ENCODE measurements at regions not wholly inside any gene's neighbourhood (a gene's known extent, or its start where the extent isn't known, plus 50 kb on each side); places are given as distances from the start of the nearest gene placed in this dataset.

- no peak overlapping the region for H3K27ac ChIP-seq
- H3K9me3 ChIP-seq, result no peaks in the 10 kb centered on the region
- H3K4me1 ChIP-seq, result no peaks in the 10 kb centered on the region
- H3K4me3 ChIP-seq, result no peak overlapping the region
- peaks cover 0 to 8% (median 0%) of the 10 kb centered on the region in 9 donors for H3K36me3 ChIP-seq
- intact Hi-C loops (cut with DNase I), result no loop called here
- ATAC-seq (peak in 1 of 8 donors; percentile 73), DNase-seq (no peak)
- no peak for TF ChIP-seq CTCF (IDR thresholded peaks at IDR 0.05)
- no peaks in the 10 kb centered on the region for H3K27me3 ChIP-seq
- WGBS, 2 donors, result 76 to 83% methylated on average over 11 of the region's 11 CpGs
Observed at GRCh38 chrX:7330971-7331746, 183.2 kb upstream of the PUDP start.

GRCh38 chrX:7330556-7330955 lies 182.6 kb upstream of the PUDP start:
- no peaks in the 10 kb centered on the region for H3K4me1 ChIP-seq
- ATAC-seq (no peak), DNase-seq (no peak)
- no peaks in the 10 kb centered on the region for H3K27me3 ChIP-seq
- H3K9me3 ChIP-seq, result no peaks in the 10 kb centered on the region
- H3K27ac ChIP-seq, result no peak overlapping the region
- H3K4me3 ChIP-seq, result no peak overlapping the region
- H3K36me3 ChIP-seq, result peaks cover 0 to 8% (median 0%) of the 10 kb centered on the region in 9 donors
- intact Hi-C loops (cut with DNase I), result no loop called here
- no peak for TF ChIP-seq CTCF (IDR thresholded peaks at IDR 0.05)

GRCh38 chrX:7318661-7319060 lies 170.7 kb upstream of the PUDP start:
- intact Hi-C loops (cut with DNase I), result loop anchor here in 1 of 10 donors (10.0 kb wide), 1 partner anchor 56 kb away; no protein-coding TSS in a partner anchor
- no peaks in the 10 kb centered on the region for H3K36me3 ChIP-seq
- H3K27me3 ChIP-seq, result no peaks in the 10 kb centered on the region
- DNase-seq, result no peak
- no peak overlapping the region for H3K4me3 ChIP-seq
- H3K9me3 ChIP-seq, result no peaks in the 10 kb centered on the region
- no peak overlapping the region for H3K27ac ChIP-seq
- TF ChIP-seq CTCF (IDR thresholded peaks at IDR 0.05), result no peak
- no peak for ATAC-seq
- WGBS, 2 donors, result 92 to 96% methylated on average over 2 of the region's 2 CpGs
- H3K4me1 ChIP-seq, result no peaks in the 10 kb centered on the region

- H3K27me3 ChIP-seq, result no peaks in the 10 kb centered on the region
- no peak overlapping the region for H3K27ac ChIP-seq
- 93 to 96% methylated on average over 7 of the region's 7 CpGs for WGBS, 2 donors
- no peak for TF ChIP-seq CTCF (IDR thresholded peaks at IDR 0.05)
- no peak for DNase-seq
- ATAC-seq, result no peak
- intact Hi-C loops (cut with DNase I), result loop anchor here in 1 of 10 donors (10.0 kb wide), 1 partner anchor 57 kb away; no protein-coding TSS in a partner anchor
- H3K36me3 ChIP-seq, result no peaks in the 10 kb centered on the region
- no peaks in the 10 kb centered on the region for H3K4me1 ChIP-seq
- H3K4me3 ChIP-seq, result no peak overlapping the region
- H3K9me3 ChIP-seq, result no peaks in the 10 kb centered on the region
Observed at GRCh38 chrX:7318241-7318640, 170.3 kb upstream of the PUDP start.

Measured in heart right ventricle (tissue), 16 donors.